HuH-7 (cell line): ENCODE measurements at regions not wholly inside any gene's neighbourhood (a gene's known extent, or its start where the extent isn't known, plus 50 kb on each side); places are given as distances from the start of the nearest gene placed in this dataset.

Source experiments
- DNase-seq: peaks from one replicate; pipeline ENCODE4 v3.0.0; 2011; ENCODE audit warnings: low spot score

GRCh38 chr6:8276148-8276547, 159.2 kb downstream of the SLC35B3 start:
- no peak for DNase-seq

GRCh38 chr6:8275667-8276066, 159.7 kb downstream of the SLC35B3 start:
- DNase-seq: no peak

GRCh38 chr6:8274226-8274625, 161.1 kb downstream of the SLC35B3 start:
- DNase-seq: no peak

GRCh38 chr6:8269872-8270454, 165.4 kb downstream of the SLC35B3 start:
- no peak for DNase-seq

GRCh38 chr6:8269094-8269493, 166.3 kb downstream of the SLC35B3 start:
- no peak for DNase-seq

- DNase-seq: no peak
Observed at GRCh38 chr6:8268606-8269005, 166.3 kb upstream of the EEF1E1 start.

GRCh38 chr6:8268156-8268555, 165.8 kb upstream of the EEF1E1 start:
- DNase-seq: no peak

- no peak for DNase-seq
Observed at GRCh38 chr6:8260610-8261009, 158.3 kb upstream of the EEF1E1 start.

GRCh38 chr6:8246403-8246802, 144.1 kb upstream of the EEF1E1 start:
- DNase-seq: no peak

- DNase-seq: no peak
Observed at GRCh38 chr6:8245726-8246125, 143.4 kb upstream of the EEF1E1 start.

- DNase-seq: no peak
Observed at GRCh38 chr6:8243475-8243874, 141.1 kb upstream of the EEF1E1 start.

- no peak for DNase-seq
Observed at GRCh38 chr6:8242885-8243284, 140.5 kb upstream of the EEF1E1 start.

- no peak for DNase-seq
Observed at GRCh38 chr6:8240301-8240700, 138.0 kb upstream of the EEF1E1 start.

GRCh38 chr6:8238773-8239683, 136.7 kb upstream of the EEF1E1 start:
- DNase-seq: no peak

- no peak for DNase-seq
Observed at GRCh38 chr6:8237668-8238067, 135.3 kb upstream of the EEF1E1 start.

GRCh38 chr6:8236956-8237355, 134.6 kb upstream of the EEF1E1 start:
- DNase-seq: no peak

- DNase-seq: no peak
Observed at GRCh38 chr6:8234321-8234720, 132.0 kb upstream of the EEF1E1 start.

- no peak for DNase-seq
Observed at GRCh38 chr6:8231956-8232355, 129.6 kb upstream of the EEF1E1 start.

GRCh38 chr6:8229915-8230756, 127.8 kb upstream of the EEF1E1 start:
- no peak for DNase-seq

- DNase-seq: no peak
Observed at GRCh38 chr6:8225113-8225512, 122.8 kb upstream of the EEF1E1 start.

- DNase-seq: no peak
Observed at GRCh38 chr6:8223678-8224077, 121.3 kb upstream of the EEF1E1 start.

GRCh38 chr6:8219352-8219943, 117.1 kb upstream of the EEF1E1 start:
- DNase-seq: peak; percentile 13
